ENCODE measurements at regions not wholly inside any gene's neighbourhood (a gene's known extent, or its start where the extent isn't known, plus 50 kb on each side); places are given as distances from the start of the nearest gene placed in this dataset.

- TF ChIP-seq CTCF (IDR thresholded peaks at IDR 0.05; ENCODE audit: insufficient read depth, low read length, severe bottlenecking): no peak
- no peak for DNase-seq (ENCODE audit: low read depth)
- no peak for FAIRE-seq
- H3K27me3 ChIP-seq (ENCODE audit: control insufficient read depth, insufficient read depth, low read length): no peaks in the 10 kb centered on the region
- H3K4me3 ChIP-seq (ENCODE audit: low read depth, low read length): no peak overlapping the region
- H3K36me3 ChIP-seq (ENCODE audit: control insufficient read depth, insufficient read depth, low read length): no peaks in the 10 kb centered on the region
These were observed 1563.4 kb downstream of the C4orf33 start for GRCh38 chr4:130659320-130659719.

DNA sequence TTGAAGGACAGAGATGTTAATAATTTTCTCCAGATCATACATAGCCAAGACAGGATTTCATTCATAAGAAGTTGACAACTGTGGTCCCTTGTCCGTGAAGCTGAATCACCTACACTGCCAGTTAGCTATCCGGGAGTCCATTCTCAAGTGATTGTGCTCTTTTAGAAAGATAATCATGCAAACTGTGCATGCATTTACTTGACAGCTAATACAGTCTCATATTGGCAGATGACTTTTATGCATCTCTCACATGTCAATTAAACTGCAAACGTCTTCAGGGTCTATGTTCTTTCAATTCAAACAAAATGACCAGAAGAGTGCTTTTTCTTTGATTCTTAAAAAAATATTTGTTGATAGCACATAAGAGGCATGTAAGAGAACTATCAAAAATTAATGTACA lies 1572.9 kb downstream of the C4orf33 start:
- Histone ChIP-seq H3K36me3 (ENCODE audit: control insufficient read depth, insufficient read depth, low read length) (no peaks in the 10 kb centered on the region), H3K27me3 (ENCODE audit: control insufficient read depth, insufficient read depth, low read length) (no peaks in the 10 kb centered on the region), H3K4me3 (ENCODE audit: low read depth, low read length) (no peak overlapping the region)
- no peak for TF ChIP-seq CTCF (IDR thresholded peaks at IDR 0.05; ENCODE audit: insufficient read depth, low read length, severe bottlenecking)
- DNase-seq (ENCODE audit: low read depth) (no peak), FAIRE-seq (no peak)

- H3K36me3 ChIP-seq (ENCODE audit: control insufficient read depth, insufficient read depth, low read length): no peaks in the 10 kb centered on the region
- no peak for DNase-seq (ENCODE audit: low read depth)
- H3K4me3 ChIP-seq (ENCODE audit: low read depth, low read length): no peak overlapping the region
- no peak for TF ChIP-seq CTCF (IDR thresholded peaks at IDR 0.05; ENCODE audit: insufficient read depth, low read length, severe bottlenecking)
- no peaks in the 10 kb centered on the region for H3K27me3 ChIP-seq (ENCODE audit: control insufficient read depth, insufficient read depth, low read length)
- FAIRE-seq: no peak
These were observed 1579.3 kb downstream of the C4orf33 start for GRCh38 chr4:130675266-130675665.

DNA sequence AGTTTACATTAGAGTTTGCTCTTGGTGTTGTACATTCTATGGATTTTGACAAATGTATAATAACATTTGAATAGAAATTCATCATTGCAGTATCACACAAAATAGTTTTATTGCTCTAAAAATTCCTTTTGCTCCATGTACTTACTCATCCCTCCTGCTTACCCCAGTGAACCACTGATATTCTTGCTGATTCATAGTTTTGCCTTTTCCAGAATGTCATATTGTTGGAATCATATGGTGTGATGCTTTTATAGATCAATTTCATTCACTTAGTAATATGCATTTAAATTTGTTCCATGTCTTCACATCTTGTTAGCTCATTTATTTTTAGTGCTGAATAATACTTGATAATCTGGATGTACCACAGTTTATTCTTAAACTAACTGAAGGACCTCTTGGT lies 1593.2 kb downstream of the C4orf33 start:
- Histone ChIP-seq H3K4me3 (ENCODE audit: low read depth, low read length) (no peak overlapping the region), H3K36me3 (ENCODE audit: control insufficient read depth, insufficient read depth, low read length) (no peaks in the 10 kb centered on the region), H3K27me3 (ENCODE audit: control insufficient read depth, insufficient read depth, low read length) (no peaks in the 10 kb centered on the region)
- TF ChIP-seq CTCF (IDR thresholded peaks at IDR 0.05; ENCODE audit: insufficient read depth, low read length, severe bottlenecking): no peak
- no peak for FAIRE-seq
- DNase-seq (ENCODE audit: low read depth): no peak

GRCh38 chr4:130698251-130698650 lies 1602.3 kb downstream of the C4orf33 start:
- no peak for FAIRE-seq
- Histone ChIP-seq H3K27me3 (ENCODE audit: control insufficient read depth, insufficient read depth, low read length) (no peaks in the 10 kb centered on the region), H3K36me3 (ENCODE audit: control insufficient read depth, insufficient read depth, low read length) (no peaks in the 10 kb centered on the region), H3K4me3 (ENCODE audit: low read depth, low read length) (no peak overlapping the region)
- no peak for TF ChIP-seq CTCF (IDR thresholded peaks at IDR 0.05; ENCODE audit: insufficient read depth, low read length, severe bottlenecking)
- DNase-seq (ENCODE audit: low read depth): no peak

GRCh38 chr4:130699004-130699403 lies 1603.1 kb downstream of the C4orf33 start:
- Histone ChIP-seq H3K36me3 (ENCODE audit: control insufficient read depth, insufficient read depth, low read length) (no peaks in the 10 kb centered on the region), H3K4me3 (ENCODE audit: low read depth, low read length) (no peak overlapping the region), H3K27me3 (ENCODE audit: control insufficient read depth, insufficient read depth, low read length) (no peaks in the 10 kb centered on the region)
- FAIRE-seq (no peak), DNase-seq (ENCODE audit: low read depth) (no peak)
- no peak for TF ChIP-seq CTCF (IDR thresholded peaks at IDR 0.05; ENCODE audit: insufficient read depth, low read length, severe bottlenecking)
